Prostate gland (tissue), 2 donors: ENCODE measurements at regions not wholly inside any gene's neighbourhood (a gene's known extent, or its start where the extent isn't known, plus 50 kb on each side); places are given as distances from the start of the nearest gene placed in this dataset.

Source experiments
- POLR2A ChIP-seq: fragments of 450-650 bp; IDR thresholded peaks from one replicate; pipeline ENCODE4 v1.6.1; 2016; ENCODE audit warnings: antibody characterized with exemption, mild to moderate bottlenecking
- POLR2AphosphoS5 ChIP-seq: sonication (generic); formaldehyde crosslinking; IDR thresholded peaks from one replicate; pipeline ENCODE4 v1.6.1; 2017; ENCODE audit warnings: antibody characterized with exemption
- TF ChIP-seq, protein P1 (sequence below), 4 experiments: fragments of 200-600 bp in 2 of 4; fragments of 450-650 bp in 2 of 4; sonication (generic) in 2 of 4; IDR thresholded peaks; 1 replicate in 3 of 4; 2 replicates in 1 of 4; pipeline ENCODE4 v1.5.1; 2016 to 2019; ENCODE audit warnings: antibody characterized with exemption in 4 of 4, mild to moderate bottlenecking in 2 of 4, moderate library complexity in 2 of 4

DNA sequence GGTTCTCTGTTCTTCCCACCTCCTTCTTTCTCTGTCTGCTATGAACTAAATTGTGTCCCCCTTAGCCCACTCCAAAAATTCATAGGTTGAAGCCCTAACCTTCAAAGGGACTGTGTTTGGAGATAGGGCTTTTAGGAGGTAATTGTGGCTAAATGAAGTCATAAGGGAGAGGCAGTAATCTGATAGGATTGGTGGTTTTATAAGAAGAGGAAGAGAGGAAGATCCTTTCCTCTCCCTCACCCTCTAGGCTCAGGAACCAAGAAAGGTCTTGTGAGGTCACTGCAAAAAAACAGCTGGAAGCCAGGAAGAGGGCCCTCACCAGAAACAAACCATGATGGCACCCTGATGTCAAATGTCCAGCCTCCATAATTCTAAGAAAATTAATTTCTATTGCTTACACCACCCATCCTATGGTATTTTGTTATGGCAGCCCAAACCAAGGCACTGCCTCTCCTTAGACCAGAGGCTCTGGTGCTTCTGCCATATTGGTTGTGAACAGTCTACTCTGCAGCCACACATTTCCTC lies 135.1 kb upstream of the COL21A1 start:
- TF ChIP-seq POLR2A (no peak), POLR2AphosphoS5 (no peak)
- TF ChIP-seq, protein P1, sequence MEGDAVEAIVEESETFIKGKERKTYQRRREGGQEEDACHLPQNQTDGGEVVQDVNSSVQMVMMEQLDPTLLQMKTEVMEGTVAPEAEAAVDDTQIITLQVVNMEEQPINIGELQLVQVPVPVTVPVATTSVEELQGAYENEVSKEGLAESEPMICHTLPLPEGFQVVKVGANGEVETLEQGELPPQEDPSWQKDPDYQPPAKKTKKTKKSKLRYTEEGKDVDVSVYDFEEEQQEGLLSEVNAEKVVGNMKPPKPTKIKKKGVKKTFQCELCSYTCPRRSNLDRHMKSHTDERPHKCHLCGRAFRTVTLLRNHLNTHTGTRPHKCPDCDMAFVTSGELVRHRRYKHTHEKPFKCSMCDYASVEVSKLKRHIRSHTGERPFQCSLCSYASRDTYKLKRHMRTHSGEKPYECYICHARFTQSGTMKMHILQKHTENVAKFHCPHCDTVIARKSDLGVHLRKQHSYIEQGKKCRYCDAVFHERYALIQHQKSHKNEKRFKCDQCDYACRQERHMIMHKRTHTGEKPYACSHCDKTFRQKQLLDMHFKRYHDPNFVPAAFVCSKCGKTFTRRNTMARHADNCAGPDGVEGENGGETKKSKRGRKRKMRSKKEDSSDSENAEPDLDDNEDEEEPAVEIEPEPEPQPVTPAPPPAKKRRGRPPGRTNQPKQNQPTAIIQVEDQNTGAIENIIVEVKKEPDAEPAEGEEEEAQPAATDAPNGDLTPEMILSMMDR (IDR thresholded peaks at IDR 0.05): no peak
